ENCODE measurements at regions not wholly inside any gene's neighbourhood (a gene's known extent, or its start where the extent isn't known, plus 50 kb on each side); places are given as distances from the start of the nearest gene placed in this dataset.

- no peak for TF ChIP-seq ZBTB40 (IDR thresholded peaks at IDR 0.05)
- TF ChIP-seq ZBTB40 (CRISPR knock-in tag; IDR thresholded peaks at IDR 0.05): no peak
- no peak for TF ChIP-seq ZNF660 (CRISPR knock-in tag; IDR thresholded peaks at IDR 0.05; ENCODE audit: borderline replicate concordance, low read depth)
- TF ChIP-seq ZFY (CRISPR knock-in tag; IDR thresholded peaks at IDR 0.05): no peak
- no peak for TF ChIP-seq ZBTB33 (CRISPR knock-in tag; IDR thresholded peaks at IDR 0.05)
- no peak for TF ChIP-seq MLXIP (CRISPR knock-in tag; IDR thresholded peaks at IDR 0.05; ENCODE audit: borderline replicate concordance)
- no peak for TF ChIP-seq SKIL (CRISPR knock-in tag; IDR thresholded peaks at IDR 0.05; ENCODE audit: borderline replicate concordance)
- no peak for TF ChIP-seq MAFG (CRISPR knock-in tag; IDR thresholded peaks at IDR 0.05)
These were observed 682.2 kb upstream of the DIAPH2 start (continued) for GRCh38 chrX:96002431-96002830.

Data from HepG2 (cell line).